ENCODE measurements at regions not wholly inside any gene's neighbourhood (a gene's known extent, or its start where the extent isn't known, plus 50 kb on each side); places are given as distances from the start of the nearest gene placed in this dataset.

GRCh38 chr13:43994999-43995859, 115.5 kb downstream of the LACC1 start:
- SMC1A ChIA-PET (ENCODE audit: uncharacterized antibody, unreplicated experiment) = no interaction called here
- Histone ChIP-seq H3K4me3 (no peak overlapping the region), H3K36me3 (ENCODE audit: control insufficient read depth in 2 of 2, insufficient read depth in 2 of 2, low read length in 1 of 2) (no peaks in the 10 kb centered on the region), H4K20me1 (ENCODE audit: control insufficient read depth, insufficient read depth) (no peaks in the 10 kb centered on the region), H3K9me3 (replicated peaks; ENCODE audit: control insufficient read depth, insufficient read depth, low read length) (no peaks in the 10 kb centered on the region; the same call in 2 of the 3 replicates), H2AFZ (ENCODE audit: control insufficient read depth, low read depth, low read length) (no peak overlapping the region), H3K27me3 (replicated peaks in 1 of 2; ENCODE audit: control insufficient read depth in 2 of 2, insufficient read depth in 2 of 2, low read length in 1 of 2) (no peaks in the 10 kb centered on the region), H3K4me2 (ENCODE audit: control insufficient read depth, insufficient read depth) (no peak overlapping the region), H3K9ac (ENCODE audit: control insufficient read depth, insufficient read depth, low read length) (no peak overlapping the region), H3K4me1 (ENCODE audit: control insufficient read depth, insufficient read depth, low read length) (no peaks in the 10 kb centered on the region), H3K27ac (ENCODE audit: control insufficient read depth, insufficient read depth) (no peak overlapping the region), H3K79me2 (ENCODE audit: control insufficient read depth, insufficient read depth, low read length) (no peaks in the 10 kb centered on the region)
- POLR2A ChIA-PET = no interaction called here
- in situ Hi-C loops (cut with MboI) (no loop called here), intact Hi-C loops (cut with micrococcal nuclease; ENCODE audit: unreplicated experiment) (no loop called here)
- ATAC-seq (no peak), DNase-seq (ENCODE audit: low read depth, low spot score) (no peak), FAIRE-seq (no peak)
- CTCF ChIA-PET = no interaction called here
- no peak for TF ChIP-seq POU2F2 (IDR thresholded peaks at IDR 0.05; ENCODE audit: borderline replicate concordance, low read depth, low read length)
- no TSS peak for BruUV-seq (replicated peaks)
- RAD21 ChIA-PET (ENCODE audit: unreplicated experiment) = no interaction called here
- WGBS (ENCODE audit: insufficient coverage, insufficient replicate concordance, low lambda C conversion rate, missing lambda C conversion rate) = 62% methylated on average over 7 of the region's 7 CpGs

- ChIA-PET CTCF (no interaction called here), SMC1A (ENCODE audit: uncharacterized antibody, unreplicated experiment) (no interaction called here), POLR2A (no interaction called here), RAD21 (ENCODE audit: unreplicated experiment) (interaction anchor here (0.6 kb wide), 1 partner anchor 37 kb away, joined by 3 read pairs; no protein-coding TSS in a partner anchor)
- no peaks in the 10 kb centered on the region for H3K36me3 ChIP-seq (ENCODE audit: control insufficient read depth in 2 of 2, insufficient read depth in 2 of 2, low read length in 1 of 2)
- FAIRE-seq (no peak), DNase-seq (ENCODE audit: low read depth, low spot score) (no peak), ATAC-seq (no peak)
- no peaks in the 10 kb centered on the region; the same call in 2 of the 3 replicates for H3K9me3 ChIP-seq (replicated peaks; ENCODE audit: control insufficient read depth, insufficient read depth, low read length)
- no TSS peak for BruUV-seq (replicated peaks)
- H3K4me3 ChIP-seq = no peak overlapping the region
- H3K4me1 ChIP-seq (ENCODE audit: control insufficient read depth, insufficient read depth, low read length) = no peaks in the 10 kb centered on the region
- H3K4me2 ChIP-seq (ENCODE audit: control insufficient read depth, insufficient read depth) = no peak overlapping the region
- H3K79me2 ChIP-seq (ENCODE audit: control insufficient read depth, insufficient read depth, low read length) = no peaks in the 10 kb centered on the region
- WGBS (ENCODE audit: insufficient coverage, insufficient replicate concordance, low lambda C conversion rate, missing lambda C conversion rate) = 0% methylated on average over 1 of the region's 1 CpG
- H3K9ac ChIP-seq (ENCODE audit: control insufficient read depth, insufficient read depth, low read length) = no peak overlapping the region
- intact Hi-C loops (cut with micrococcal nuclease; ENCODE audit: unreplicated experiment) (no loop called here), in situ Hi-C loops (cut with MboI) (no loop called here)
- no peak overlapping the region for H3K27ac ChIP-seq (ENCODE audit: control insufficient read depth, insufficient read depth)
- H4K20me1 ChIP-seq (ENCODE audit: control insufficient read depth, insufficient read depth) = no peaks in the 10 kb centered on the region
- no peak overlapping the region for H2AFZ ChIP-seq (ENCODE audit: control insufficient read depth, low read depth, low read length)
- H3K27me3 ChIP-seq (replicated peaks in 1 of 2; ENCODE audit: control insufficient read depth in 2 of 2, insufficient read depth in 2 of 2, low read length in 1 of 2) = no peaks in the 10 kb centered on the region
- TF ChIP-seq RCOR1 (conservative IDR thresholded peaks at IDR 0.05; ENCODE audit: low read depth, low read length) (no peak), BACH1 (IDR thresholded peaks at IDR 0.05; ENCODE audit: borderline replicate concordance) (no peak), MYB (IDR thresholded peaks at IDR 0.05; ENCODE audit: borderline replicate concordance, low read depth, low read length) (no peak), SUPT20H (IDR thresholded peaks at IDR 0.05; ENCODE audit: borderline replicate concordance, control insufficient read depth, low read depth, low read length) (no peak), HDAC2 (IDR thresholded peaks at IDR 0.05) (no peak), ZZZ3 (IDR thresholded peaks at IDR 0.05; ENCODE audit: control insufficient read depth, insufficient read length, low read depth) (no peak), IKZF2 (IDR thresholded peaks at IDR 0.05) (no peak), LARP7 (IDR thresholded peaks at IDR 0.05) (no peak), MYC (IDR thresholded peaks at IDR 0.05; ENCODE audit: insufficient read depth, insufficient read length, insufficient replicate concordance, low read length, severe bottlenecking) (no peak)
Observed at GRCh38 chr13:43996221-43996620, 116.5 kb downstream of the LACC1 start.

All from GM12878 (cell line).